ENCODE measurements at regions not wholly inside any gene's neighbourhood (a gene's known extent, or its start where the extent isn't known, plus 50 kb on each side); places are given as distances from the start of the nearest gene placed in this dataset.
"Not testable (repeated sequence)": the region's sequence is repeated elsewhere in the genome, so short reads cannot be mapped to it uniquely, and the experiment has no call there.

DNA sequence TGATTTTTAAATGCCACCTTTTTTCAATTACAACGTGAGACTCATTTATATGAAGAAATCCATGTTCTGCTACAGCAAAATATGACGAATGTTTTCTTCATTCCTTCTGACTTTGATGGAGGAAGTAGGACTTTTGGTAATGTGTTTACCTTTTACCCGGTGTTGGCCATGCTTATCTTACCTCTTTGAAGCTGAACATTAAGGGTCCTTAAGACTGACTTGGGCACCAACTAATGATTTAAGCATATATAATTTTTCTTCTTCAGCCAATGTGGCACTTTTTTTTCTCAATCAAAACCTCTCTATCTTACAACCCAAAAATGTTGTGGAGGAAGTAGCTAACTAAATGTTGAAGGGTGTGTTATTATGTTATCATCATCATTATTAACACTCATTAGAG lies 337.5 kb downstream of the EPHA7 start:
- DNase-seq (ENCODE audit: low spot score) = no peak

- DNase-seq (ENCODE audit: low spot score) = peak; percentile 11
Measured at GRCh38 chr6:93079061-93079460, 340.3 kb downstream of the EPHA7 start.

DNA sequence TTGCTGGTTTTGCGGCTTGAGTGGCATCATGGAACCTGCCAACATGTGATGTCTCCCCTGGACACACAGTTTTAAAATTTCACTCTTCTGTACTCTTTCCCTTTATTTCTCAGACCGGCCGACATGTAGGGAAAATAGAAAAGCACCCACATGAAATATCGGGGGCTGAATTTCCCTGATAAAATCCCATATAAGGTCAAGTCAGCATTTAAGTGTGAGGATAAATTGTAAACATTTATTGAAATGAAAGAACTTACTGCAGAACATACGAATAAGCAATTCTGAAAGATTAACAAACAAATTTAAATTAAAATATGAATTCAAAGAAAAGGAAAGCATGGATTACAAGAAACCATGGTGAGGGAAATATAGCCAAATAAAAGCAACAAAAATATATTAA lies 345.5 kb downstream of the EPHA7 start:
- no peak for DNase-seq (ENCODE audit: low spot score)

DNA sequence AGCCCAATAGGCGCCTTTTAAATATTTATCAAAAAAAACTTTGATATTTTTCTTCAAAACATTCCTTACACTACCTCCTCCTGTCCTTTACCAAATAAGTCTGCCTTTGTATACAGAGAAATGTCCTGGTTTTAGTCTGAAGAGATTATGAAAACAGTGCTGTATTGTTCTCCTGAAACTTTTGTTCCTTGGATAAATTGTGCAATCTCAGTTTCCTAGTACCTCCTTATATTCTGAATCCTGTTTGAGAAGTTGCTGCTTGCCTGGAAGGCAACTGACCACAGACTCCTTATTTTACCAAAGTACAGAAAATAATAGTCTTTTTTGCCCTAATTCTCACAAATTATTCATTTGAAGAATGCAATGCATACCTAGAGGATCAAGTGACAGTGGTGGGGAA lies 349.5 kb downstream of the EPHA7 start:
- no peak for DNase-seq (ENCODE audit: low spot score)

DNA sequence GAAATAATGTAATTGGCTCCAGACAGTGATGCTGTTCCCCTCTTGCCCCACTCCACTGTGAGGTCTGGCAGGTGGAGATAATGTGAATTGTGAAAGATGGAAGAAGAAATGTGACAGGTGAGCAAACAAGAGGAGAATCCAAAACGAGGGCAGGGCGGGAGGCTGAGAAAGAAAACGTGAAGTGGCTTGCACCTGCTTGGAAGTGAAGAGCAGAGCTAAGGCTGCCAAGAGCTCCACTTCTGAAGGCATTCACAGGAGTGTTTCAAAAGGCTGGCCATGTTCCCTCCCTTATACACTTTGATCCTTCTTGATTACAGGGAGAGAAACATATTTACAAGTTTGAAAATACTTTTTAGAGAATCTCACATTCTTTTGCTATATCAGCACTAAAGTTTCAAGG lies 359.4 kb downstream of the EPHA7 start:
- DNase-seq (ENCODE audit: low spot score) = no peak

GRCh38 chr6:93057584-93057983 lies 361.8 kb downstream of the EPHA7 start:
- DNase-seq (ENCODE audit: low spot score) = no peak

GRCh38 chr6:93048381-93048780 lies 371.0 kb downstream of the EPHA7 start:
- peak; percentile 23 for DNase-seq (ENCODE audit: low spot score)

DNA sequence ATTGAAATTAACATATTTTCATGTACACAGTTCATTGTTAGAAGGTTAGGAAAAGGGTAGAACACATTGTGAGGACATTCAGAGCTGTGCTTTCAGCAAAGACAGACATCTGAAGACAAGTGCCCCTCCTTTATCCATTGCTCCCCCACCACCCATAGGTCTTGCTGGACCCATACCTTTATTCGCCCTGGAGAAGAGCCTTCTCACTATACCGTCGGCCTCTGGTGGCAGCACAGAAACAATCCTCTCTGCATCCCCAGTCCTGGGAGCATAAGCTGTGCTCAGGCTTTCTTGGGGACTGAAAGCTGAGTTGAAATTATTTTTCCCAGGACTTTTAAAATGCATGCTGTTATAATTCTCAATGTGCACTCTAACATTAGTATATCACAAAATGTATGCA lies 372.3 kb downstream of the EPHA7 start:
- DNase-seq (ENCODE audit: low spot score) = peak; percentile 29

DNA sequence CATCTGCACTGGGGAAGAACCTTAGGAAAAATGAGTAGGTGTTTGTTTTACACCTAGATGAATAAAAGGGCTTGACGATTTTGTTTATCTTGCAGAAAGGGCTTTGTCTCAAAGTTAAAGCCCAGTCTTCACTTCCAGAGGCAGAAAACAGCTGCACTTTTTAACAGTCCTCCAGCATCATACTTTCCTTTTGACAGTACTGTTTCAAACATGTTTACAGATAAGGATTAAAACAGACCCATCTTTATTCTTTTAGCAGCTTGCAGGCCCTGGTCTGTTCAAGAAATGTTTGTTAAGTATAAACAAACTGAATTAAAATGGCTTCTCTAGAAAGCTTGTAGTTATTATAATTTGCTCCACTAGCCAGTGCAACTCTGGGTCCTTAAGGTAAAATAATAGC lies 374.2 kb downstream of the EPHA7 start:
- no peak for DNase-seq (ENCODE audit: low spot score)

GRCh38 chr6:93040375-93040774 lies 379.0 kb downstream of the EPHA7 start:
- DNase-seq (ENCODE audit: low spot score) = no peak

DNA sequence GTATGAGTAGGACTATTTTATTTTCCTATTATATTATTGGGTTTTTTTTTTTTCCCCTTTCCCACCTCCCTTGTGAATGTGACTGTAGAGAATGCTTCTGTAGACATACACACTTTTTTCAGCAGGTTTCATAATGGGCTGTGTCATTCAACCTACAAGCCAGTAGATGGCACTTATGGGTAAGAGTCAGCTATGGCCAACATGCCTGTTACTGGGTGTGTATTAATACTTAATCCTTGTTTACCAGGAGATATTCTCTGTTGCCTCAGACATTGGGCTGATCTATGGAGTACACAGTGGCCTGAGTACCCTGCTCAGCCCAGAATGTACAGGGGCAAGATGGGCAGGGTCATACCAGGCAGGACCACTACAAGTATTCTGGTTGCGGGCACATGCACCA lies 382.5 kb downstream of the EPHA7 start:
- peak; percentile 17 for DNase-seq (ENCODE audit: low spot score)

GRCh38 chr6:93035756-93036155 lies 383.6 kb downstream of the EPHA7 start:
- no peak for DNase-seq (ENCODE audit: low spot score)

- DNase-seq (ENCODE audit: low spot score) = peak; percentile 9
Measured at GRCh38 chr6:93021235-93021915, 398.0 kb downstream of the EPHA7 start.

DNA sequence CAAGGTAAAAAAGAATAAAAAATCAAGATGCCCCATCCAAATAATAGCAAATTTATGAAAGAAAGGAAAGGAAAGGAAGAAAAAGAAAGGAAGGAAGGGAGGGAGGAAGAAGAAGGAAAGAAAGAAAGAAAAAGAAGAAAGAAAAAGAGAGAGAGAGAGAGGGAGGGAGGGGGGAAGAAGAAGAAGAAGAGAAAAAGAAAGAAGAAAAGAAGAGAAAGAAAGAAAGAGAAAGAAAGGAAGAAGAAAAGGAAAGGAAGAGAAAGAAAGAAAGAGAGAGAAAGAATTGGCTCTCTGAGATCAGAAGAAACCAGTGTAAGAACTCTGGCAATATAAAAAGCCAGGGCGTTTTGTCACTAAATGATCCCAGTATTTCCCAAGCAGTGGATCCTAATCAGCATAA lies 401.7 kb downstream of the EPHA7 start:
- DNase-seq (ENCODE audit: low spot score) = no peak

DNA sequence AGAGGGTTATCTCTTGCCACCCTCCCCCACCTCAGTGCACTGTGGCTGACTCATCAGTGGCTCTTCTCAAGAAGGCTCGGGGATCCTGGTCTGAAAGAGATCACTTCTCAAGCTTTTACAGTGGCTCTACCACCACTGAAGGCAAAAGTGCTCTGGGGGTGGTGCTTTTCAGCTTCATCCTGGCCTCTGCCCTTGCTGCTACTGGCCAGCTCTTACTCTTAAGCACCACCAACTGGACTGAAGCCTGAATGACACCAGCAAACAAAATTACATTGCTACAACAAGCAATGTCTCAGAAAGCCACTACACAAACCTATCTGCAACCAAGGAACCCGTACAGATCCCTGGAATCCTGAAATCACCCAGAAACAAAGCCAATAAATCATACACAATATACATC lies 402.1 kb downstream of the EPHA7 start:
- DNase-seq (ENCODE audit: low spot score) = peak; percentile 53

DNA sequence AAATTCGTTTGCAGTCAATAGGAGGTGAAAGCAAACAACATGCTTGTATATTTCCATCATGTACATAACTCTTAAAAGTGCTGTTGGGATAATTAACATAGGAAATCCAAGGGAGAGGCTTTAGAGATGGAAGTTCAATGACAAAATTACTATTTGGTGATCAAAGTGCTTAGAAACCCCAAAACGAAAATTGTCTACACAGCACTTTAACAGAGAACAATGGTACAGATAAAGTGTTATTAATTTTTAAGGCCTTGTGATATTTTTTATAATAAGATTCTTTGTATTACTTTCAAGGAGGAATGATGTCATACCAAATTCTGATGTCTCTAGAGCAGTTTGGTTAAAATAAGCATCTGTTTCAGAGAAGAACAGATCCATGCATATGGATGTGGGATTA lies 406.3 kb downstream of the EPHA7 start:
- no peak for DNase-seq (ENCODE audit: low spot score)

GRCh38 chr6:93008375-93008774 lies 411.0 kb downstream of the EPHA7 start:
- no peak for DNase-seq (ENCODE audit: low spot score)

GRCh38 chr6:92989656-92990055 lies 429.7 kb downstream of the EPHA7 start:
- no peak for DNase-seq (ENCODE audit: low spot score)

DNA sequence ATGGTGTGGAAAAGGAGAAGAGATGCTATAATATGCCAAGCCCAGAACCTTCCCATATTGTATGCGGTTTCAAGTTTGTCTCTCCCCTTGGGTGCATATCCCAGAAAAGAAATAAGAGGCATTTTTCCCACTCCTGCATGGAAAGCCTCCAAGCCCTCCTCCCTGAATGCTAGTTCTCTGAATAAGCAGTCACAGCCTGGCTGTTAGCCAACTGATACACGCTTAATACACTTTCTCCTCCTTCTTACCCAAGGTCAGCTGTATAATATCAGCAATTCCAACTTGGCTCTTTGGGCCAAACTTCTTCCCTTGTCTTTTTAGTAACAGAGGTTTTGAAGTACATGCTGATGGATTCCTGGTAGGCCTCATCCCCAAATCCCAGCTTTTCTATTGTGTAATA lies 440.1 kb downstream of the EPHA7 start:
- no peak for DNase-seq (ENCODE audit: low spot score)

DNA sequence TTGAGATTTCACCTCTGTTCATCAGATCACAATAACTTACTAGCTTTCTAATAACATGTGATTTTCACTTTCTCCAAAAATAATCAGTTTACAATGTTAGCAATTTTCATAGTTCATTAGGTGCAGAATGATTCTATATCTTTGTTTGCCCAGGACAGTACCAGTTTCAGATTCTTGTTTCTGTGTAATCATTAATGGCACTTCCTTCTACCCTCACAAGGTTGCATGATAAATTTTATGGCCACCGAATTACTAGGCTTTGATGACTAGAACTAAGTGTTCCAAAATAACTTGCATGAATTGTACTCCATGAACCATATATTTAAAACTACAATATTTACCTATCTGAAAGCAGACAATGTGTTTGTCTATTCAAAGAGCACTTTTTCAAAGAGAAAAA lies 442.3 kb downstream of the EPHA7 start:
- DNase-seq (ENCODE audit: low spot score) = no peak

DNA sequence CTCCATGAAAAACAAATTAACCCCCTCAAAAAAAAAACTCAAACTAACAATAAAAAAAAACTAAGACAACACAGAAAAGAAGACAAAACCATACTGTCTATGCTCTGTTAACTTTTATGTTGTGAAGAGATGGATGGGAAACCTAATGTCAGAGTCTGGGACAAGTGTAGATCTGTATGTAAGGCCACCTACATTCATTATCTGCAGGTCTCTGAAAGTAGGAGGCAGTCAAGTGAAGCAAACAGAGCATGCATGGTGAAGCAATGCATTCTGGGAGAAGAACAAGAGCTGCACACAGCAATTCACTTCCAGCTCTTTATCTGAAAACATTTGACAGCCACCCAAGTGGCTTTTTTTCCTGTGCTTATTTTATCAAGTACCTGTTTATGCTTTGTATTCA lies 452.0 kb downstream of the EPHA7 start:
- DNase-seq (ENCODE audit: low spot score) = no peak

DNA sequence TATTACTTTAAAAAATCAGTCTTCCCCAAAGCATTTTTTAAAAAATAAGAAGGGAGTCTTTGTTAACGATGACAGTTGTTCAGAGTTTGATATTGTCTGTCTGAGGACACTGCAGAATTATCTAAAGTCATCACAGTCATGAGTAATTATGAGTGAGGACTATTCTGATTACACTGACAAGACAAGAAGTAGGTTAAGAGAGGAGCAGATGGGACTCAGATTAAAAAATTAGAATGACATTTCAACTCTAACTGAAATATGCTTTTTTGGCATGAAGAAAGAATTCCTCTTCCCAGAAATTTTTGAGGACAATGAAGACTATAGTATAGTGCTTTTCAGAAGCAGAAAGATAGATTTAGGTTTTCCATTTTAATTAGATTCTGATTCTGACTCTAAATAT lies 456.5 kb downstream of the EPHA7 start:
- no peak for DNase-seq (ENCODE audit: low spot score)

DNA sequence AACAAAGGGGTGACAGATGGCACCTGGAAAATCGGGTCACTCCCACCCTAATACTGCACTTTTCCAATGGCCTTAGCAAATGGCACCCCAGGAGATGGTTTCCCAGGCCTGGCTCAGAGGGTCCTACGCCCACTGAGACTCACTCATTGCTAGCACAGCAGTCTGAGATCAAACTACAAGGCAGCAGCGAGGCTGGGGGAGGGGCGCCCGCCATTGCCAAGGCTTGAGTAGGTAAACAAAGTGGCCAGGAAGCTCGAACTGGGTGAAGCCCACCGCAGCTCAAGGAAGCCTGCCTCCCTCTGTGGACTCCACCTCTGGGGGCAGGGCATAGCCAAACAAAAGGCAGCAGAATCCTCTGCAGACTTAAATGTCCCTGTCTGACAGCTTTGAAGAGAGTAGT lies 467.2 kb downstream of the EPHA7 start:
- not testable (repeated sequence) for DNase-seq (ENCODE audit: low spot score)

DNA sequence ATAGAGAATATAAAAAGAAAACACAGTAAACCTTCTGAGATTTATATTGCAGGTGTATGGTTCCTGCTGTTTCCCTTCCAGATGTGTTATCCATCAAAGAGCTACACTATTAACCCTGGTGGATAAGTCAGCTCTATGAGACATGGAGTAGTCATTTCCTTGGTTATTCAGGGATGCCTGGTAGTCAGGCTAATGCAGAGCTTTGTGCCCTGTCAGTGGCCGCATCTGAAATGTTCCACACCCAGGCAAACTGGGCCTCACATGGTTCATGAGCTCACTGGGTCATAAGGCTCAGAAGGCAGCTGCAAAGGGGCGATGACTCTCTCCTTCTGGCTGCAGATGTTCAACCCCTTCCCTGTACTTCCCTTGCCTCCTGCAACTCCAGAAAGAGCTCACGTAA lies 473.6 kb downstream of the EPHA7 start:
- DNase-seq (ENCODE audit: low spot score) = no peak

DNA sequence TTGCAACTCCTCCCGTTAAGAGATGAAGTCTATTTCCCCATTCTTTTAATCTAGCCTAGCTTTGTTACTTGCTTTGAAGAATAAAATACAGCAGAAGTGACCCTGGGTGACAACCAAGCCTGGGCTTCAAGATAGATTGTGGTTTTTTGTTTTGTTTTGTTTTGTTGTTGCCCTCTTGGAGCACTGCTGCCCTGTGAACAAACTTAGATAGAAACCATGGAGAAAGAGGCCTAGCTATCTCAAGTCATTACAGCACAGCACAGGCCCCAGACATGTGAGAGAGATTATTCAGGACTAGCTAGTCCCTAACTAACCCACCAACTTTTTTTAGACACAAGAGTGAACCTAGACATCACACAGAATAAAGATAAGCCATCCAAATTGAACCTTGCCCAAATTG lies 475.2 kb downstream of the EPHA7 start:
- no peak for DNase-seq (ENCODE audit: low spot score)
